Breast epithelium (tissue), 3 donors: ENCODE measurements at regions not wholly inside any gene's neighbourhood (a gene's known extent, or its start where the extent isn't known, plus 50 kb on each side); places are given as distances from the start of the nearest gene placed in this dataset.

Experiments
- POLR2AphosphoS5 ChIP-seq, 3 donors: sonication (generic); formaldehyde crosslinking; IDR thresholded peaks; one replicate each; pipeline ENCODE4 v1.6.1; 2017; ENCODE audit warnings: antibody characterized with exemption in 3 of 3
- TF ChIP-seq, protein P1 (sequence below), 3 donors: fragments of 450-650 bp; IDR thresholded peaks; one replicate each; pipeline ENCODE4 v1.5.1; 2016 to 2017; ENCODE audit warnings: antibody characterized with exemption in 3 of 3, mild to moderate bottlenecking in 3 of 3, moderate library complexity in 3 of 3

DNA sequence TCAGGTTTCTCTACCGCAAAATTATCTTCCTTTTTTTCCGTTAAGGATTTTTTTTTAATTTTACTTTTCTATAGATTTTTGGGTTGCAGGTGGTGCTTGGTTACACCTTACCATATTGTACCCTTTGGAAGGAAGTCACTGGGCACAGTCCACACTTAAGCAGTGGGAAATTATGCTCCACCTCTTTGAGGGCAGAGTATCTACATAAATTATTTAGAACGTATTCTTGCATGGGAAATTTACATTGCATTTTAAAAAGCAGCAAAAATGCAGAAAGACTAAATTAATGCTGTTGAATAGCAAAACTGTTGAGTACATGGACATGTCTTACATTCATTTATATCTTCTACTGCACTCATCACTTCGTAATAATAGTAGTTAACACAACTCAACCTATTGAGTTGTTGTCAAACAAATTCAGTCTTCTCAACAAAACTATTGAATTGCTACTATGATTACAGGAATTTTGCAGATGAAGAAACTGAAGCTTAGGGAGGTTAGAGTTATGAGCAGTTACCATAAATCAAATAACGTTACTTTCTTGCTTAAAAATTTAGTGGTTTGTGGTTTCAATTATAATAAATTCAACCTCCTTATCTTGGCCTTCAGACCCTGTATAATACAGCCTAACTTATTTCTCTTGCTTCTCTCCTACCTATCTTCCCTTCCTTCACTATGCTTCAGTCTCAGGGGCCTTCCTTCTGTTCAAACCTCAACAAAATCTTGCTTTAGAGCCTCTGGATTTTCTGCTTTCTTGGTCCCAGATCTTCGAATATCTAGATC lies 97.4 kb upstream of the ARHGAP20 start:
- TF ChIP-seq, protein P1, sequence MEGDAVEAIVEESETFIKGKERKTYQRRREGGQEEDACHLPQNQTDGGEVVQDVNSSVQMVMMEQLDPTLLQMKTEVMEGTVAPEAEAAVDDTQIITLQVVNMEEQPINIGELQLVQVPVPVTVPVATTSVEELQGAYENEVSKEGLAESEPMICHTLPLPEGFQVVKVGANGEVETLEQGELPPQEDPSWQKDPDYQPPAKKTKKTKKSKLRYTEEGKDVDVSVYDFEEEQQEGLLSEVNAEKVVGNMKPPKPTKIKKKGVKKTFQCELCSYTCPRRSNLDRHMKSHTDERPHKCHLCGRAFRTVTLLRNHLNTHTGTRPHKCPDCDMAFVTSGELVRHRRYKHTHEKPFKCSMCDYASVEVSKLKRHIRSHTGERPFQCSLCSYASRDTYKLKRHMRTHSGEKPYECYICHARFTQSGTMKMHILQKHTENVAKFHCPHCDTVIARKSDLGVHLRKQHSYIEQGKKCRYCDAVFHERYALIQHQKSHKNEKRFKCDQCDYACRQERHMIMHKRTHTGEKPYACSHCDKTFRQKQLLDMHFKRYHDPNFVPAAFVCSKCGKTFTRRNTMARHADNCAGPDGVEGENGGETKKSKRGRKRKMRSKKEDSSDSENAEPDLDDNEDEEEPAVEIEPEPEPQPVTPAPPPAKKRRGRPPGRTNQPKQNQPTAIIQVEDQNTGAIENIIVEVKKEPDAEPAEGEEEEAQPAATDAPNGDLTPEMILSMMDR (IDR thresholded peaks at IDR 0.05) = no peak
- TF ChIP-seq POLR2AphosphoS5 (IDR thresholded peaks at IDR 0.05) = no peak
